Kasumi-1 (cell line): ENCODE measurements at regions not wholly inside any gene's neighbourhood (a gene's known extent, or its start where the extent isn't known, plus 50 kb on each side); places are given as distances from the start of the nearest gene placed in this dataset.
A peak's percentile ranks its signal among the peaks of the same experiment; 100 is the strongest.
"Not testable (repeated sequence)": the region's sequence is repeated elsewhere in the genome, so short reads cannot be mapped to it uniquely, and the experiment has no call there.

Experiments used
- DNase-seq, 2 experiments: peaks; one replicate each; lab custom pipeline; 2025; lab: John Stamatoyannopoulos, UW

- no peak for DNase-seq
Observed at GRCh38 chr3:39657075-39657474, 152.3 kb upstream of the MYRIP start.

GRCh38 chr3:39657775-39658174 lies 151.6 kb upstream of the MYRIP start:
- no peak for DNase-seq

- DNase-seq: no peak
Observed at GRCh38 chr3:39664931-39665330, 144.5 kb upstream of the MYRIP start.

GRCh38 chr3:39665441-39665840 lies 144.0 kb upstream of the MYRIP start:
- DNase-seq: no peak

GRCh38 chr3:39668420-39668819 lies 141.0 kb upstream of the MYRIP start:
- peak; percentile 65 to 82 for DNase-seq

GRCh38 chr3:39671116-39671515 lies 138.3 kb upstream of the MYRIP start:
- DNase-seq: no peak

GRCh38 chr3:39671600-39671999 lies 137.8 kb upstream of the MYRIP start:
- DNase-seq: no peak

GRCh38 chr3:39705351-39705900 lies 104.0 kb upstream of the MYRIP start:
- DNase-seq: no peak

- DNase-seq: peak; percentile 14 to 43
Observed at GRCh38 chr3:39707314-39707909, 102.0 kb upstream of the MYRIP start.

GRCh38 chr3:39712413-39713048 lies 96.9 kb upstream of the MYRIP start:
- no peak for DNase-seq

- not testable (repeated sequence) for DNase-seq
Observed at GRCh38 chr3:39713341-39713740, 96.1 kb upstream of the MYRIP start.

- DNase-seq: no peak
Observed at GRCh38 chr3:39716849-39717248, 92.6 kb upstream of the MYRIP start.

GRCh38 chr3:39718674-39719595 lies 90.5 kb upstream of the MYRIP start:
- no peak for DNase-seq

- DNase-seq: no peak
Observed at GRCh38 chr3:39721076-39721475, 88.3 kb upstream of the MYRIP start.

GRCh38 chr3:39724233-39724846 lies 85.1 kb upstream of the MYRIP start:
- no peak for DNase-seq

- DNase-seq: no peak
Observed at GRCh38 chr3:39725321-39725720, 84.1 kb upstream of the MYRIP start.

- DNase-seq: no peak
Observed at GRCh38 chr3:39727415-39727814, 82.0 kb upstream of the MYRIP start.

GRCh38 chr3:39733804-39734203 lies 75.6 kb upstream of the MYRIP start:
- DNase-seq: no peak

- not testable (repeated sequence) for DNase-seq
Observed at GRCh38 chr3:39739658-39740057, 69.8 kb upstream of the MYRIP start.

- DNase-seq: no peak
Observed at GRCh38 chr3:39744746-39745145, 64.7 kb upstream of the MYRIP start.

- no peak for DNase-seq
Observed at GRCh38 chr3:39748002-39748401, 61.4 kb upstream of the MYRIP start.

- DNase-seq: no peak
Observed at GRCh38 chr3:39748763-39749162, 60.6 kb upstream of the MYRIP start.
